AG10803 (cell line): ENCODE measurements at regions not wholly inside any gene's neighbourhood (a gene's known extent, or its start where the extent isn't known, plus 50 kb on each side); places are given as distances from the start of the nearest gene placed in this dataset.

ENCODE experiments used
- DNase-seq: peaks from one replicate; pipeline ENCODE4 v3.0.0; 2010; ENCODE audit warnings: low read depth
- H3K4me3 ChIP-seq: 2 replicates; pipeline ENCODE4 v1.5.1; 2011; ENCODE audit warnings: mild to moderate bottlenecking, low read length, control low read depth
- TF ChIP-seq, protein P1 (sequence below): conservative IDR thresholded peaks from 2 replicates; pipeline ENCODE4 v1.5.1; 2011; ENCODE audit warnings: mild to moderate bottlenecking, low read length, control low read depth, inconsistent platforms

DNA sequence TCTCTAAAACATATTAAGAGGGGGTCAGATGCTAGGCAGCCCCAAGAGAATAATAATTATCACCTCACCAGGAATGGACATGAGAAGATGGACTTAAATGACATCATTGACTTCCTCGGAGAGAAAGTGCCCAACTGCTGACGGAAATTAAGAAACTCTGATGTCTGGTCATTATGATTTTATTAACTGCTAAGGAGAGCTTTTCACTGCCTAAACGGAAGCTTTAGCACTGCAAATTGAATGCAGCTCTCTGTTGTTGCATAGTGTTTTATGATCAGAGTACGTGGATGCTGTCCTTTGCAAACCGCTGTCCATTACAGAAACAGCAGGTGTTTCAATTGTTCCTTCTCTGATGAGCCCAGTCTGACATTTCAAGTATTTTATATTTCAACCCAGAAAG is 89.4 kb upstream of the GALNT17 start:
- no peak for DNase-seq
- H3K4me3 ChIP-seq = no peak overlapping the region
- TF ChIP-seq, protein P1, sequence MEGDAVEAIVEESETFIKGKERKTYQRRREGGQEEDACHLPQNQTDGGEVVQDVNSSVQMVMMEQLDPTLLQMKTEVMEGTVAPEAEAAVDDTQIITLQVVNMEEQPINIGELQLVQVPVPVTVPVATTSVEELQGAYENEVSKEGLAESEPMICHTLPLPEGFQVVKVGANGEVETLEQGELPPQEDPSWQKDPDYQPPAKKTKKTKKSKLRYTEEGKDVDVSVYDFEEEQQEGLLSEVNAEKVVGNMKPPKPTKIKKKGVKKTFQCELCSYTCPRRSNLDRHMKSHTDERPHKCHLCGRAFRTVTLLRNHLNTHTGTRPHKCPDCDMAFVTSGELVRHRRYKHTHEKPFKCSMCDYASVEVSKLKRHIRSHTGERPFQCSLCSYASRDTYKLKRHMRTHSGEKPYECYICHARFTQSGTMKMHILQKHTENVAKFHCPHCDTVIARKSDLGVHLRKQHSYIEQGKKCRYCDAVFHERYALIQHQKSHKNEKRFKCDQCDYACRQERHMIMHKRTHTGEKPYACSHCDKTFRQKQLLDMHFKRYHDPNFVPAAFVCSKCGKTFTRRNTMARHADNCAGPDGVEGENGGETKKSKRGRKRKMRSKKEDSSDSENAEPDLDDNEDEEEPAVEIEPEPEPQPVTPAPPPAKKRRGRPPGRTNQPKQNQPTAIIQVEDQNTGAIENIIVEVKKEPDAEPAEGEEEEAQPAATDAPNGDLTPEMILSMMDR = no peak

DNA sequence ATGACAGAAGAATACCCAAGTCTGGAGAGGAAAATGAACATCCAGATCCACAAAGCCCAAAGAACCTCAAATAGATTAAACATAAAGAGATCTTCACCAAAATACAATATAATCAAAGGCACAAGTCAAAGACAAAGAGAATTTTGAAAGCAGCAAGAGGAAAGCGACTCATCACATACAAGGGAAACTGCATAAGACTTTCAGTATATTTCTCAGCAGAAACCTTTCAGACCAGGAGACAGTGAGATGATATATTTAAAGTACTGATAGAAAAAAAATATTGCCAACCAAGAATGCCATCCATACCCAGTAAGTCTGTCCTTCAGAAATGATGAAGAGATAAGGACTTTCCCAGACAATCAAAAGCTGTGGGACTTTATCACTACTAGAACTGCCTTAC is 81.5 kb upstream of the GALNT17 start:
- TF ChIP-seq, protein P1 = no peak
- DNase-seq = no peak
- H3K4me3 ChIP-seq = no peak overlapping the region

DNA sequence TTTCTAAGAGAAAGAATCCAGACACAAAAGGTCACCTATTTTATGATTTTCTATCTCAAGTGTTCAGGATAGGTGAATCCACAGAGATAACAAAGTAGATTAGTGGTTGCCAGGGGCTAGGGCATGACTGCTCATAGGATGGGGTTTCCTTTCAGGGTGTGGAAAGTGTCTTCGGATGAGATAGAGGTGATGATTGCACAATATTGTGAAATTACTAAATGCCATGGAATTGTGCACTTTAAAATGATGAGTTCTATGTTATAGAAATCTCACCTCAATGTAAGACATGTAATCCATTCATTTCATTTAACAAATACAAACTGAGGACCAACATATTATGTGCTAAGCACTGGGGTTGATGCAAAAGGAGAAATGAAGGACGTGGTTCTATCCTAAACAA is 76.4 kb upstream of the GALNT17 start:
- no peak for DNase-seq
- H3K4me3 ChIP-seq = no peak overlapping the region
- TF ChIP-seq, protein P1 = no peak

DNA sequence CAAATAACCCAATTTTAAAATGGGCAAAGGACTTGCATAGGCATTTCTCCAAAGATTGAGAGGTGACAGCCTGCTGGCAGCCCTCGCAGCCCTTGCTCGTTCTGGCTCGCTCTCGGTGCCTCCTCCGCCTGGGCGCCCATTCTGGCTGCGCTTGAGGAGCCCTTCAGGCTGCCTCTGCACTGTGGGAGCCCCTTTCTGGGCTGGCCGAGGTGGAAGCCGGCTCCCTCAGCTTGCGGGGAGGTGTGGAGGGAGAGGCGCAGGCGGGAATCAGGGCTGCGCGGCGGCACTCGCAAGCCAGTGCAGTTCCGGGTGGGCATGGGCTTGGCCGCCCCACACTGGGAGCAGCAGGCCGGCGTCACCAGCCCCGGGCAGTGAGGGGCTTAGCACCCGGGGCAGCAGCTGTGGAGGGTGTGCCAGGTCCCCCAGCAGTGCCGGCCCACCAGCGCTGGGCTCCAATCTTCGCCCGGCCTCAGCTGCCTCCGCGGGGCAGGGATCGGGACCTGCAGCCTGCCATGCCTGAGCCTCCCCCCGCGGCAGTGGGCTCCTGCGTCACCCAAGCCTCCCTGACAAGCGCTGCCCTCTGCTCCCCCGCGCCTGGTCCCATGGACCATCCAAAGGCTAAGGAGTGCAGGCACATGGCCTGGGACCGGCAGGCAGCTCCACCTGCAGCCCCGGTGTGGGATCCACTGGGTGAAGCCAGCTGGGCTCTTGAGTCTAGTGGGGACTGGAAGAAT is 54.0 kb upstream of the GALNT17 start:
- no peak for DNase-seq
- TF ChIP-seq, protein P1 = no peak
- H3K4me3 ChIP-seq = no peak overlapping the region
